Kidney tubule cell (primary cell): ENCODE measurements at regions not wholly inside any gene's neighbourhood (a gene's known extent, or its start where the extent isn't known, plus 50 kb on each side); places are given as distances from the start of the nearest gene placed in this dataset.
A peak's percentile ranks its signal among the peaks of the same experiment; 100 is the strongest.
"Not testable (repeated sequence)": the region's sequence is repeated elsewhere in the genome, so short reads cannot be mapped to it uniquely, and the experiment has no call there.

ENCODE experiments used
- DNase-seq: peaks from one replicate; pipeline ENCODE4 v3.0.0-alpha.2; 2018; ENCODE audit warnings: low spot score

GRCh38 chr15:35209838-35210237 is 124.7 kb upstream of the NANOGP8 start:
- peak; percentile 41 for DNase-seq

- DNase-seq = no peak
Observed at GRCh38 chr15:35208353-35208752, 123.3 kb upstream of the NANOGP8 start.

GRCh38 chr15:35206060-35206675 is 121.1 kb upstream of the NANOGP8 start:
- DNase-seq = peak; percentile 16

- DNase-seq = no peak
Observed at GRCh38 chr15:35198197-35198596, 113.1 kb upstream of the NANOGP8 start.

- DNase-seq = no peak
Observed at GRCh38 chr15:35197754-35198153, 112.7 kb upstream of the NANOGP8 start.

GRCh38 chr15:35197306-35197705 is 112.2 kb upstream of the NANOGP8 start:
- no peak for DNase-seq

GRCh38 chr15:35196273-35196672 is 111.2 kb upstream of the NANOGP8 start:
- no peak for DNase-seq

GRCh38 chr15:35195649-35196048 is 110.6 kb upstream of the NANOGP8 start:
- no peak for DNase-seq

GRCh38 chr15:35195031-35195430 is 109.9 kb upstream of the NANOGP8 start:
- DNase-seq = no peak

- DNase-seq = peak; percentile 43
Observed at GRCh38 chr15:35194296-35194695, 109.2 kb upstream of the NANOGP8 start.

- no peak for DNase-seq
Observed at GRCh38 chr15:35191783-35192182, 106.7 kb upstream of the NANOGP8 start.

GRCh38 chr15:35186346-35186745 is 101.3 kb upstream of the NANOGP8 start:
- DNase-seq = no peak

- DNase-seq = no peak
Observed at GRCh38 chr15:35184646-35185045, 99.6 kb upstream of the NANOGP8 start.

- DNase-seq = no peak
Observed at GRCh38 chr15:35182841-35183479, 97.9 kb upstream of the NANOGP8 start.

GRCh38 chr15:35181538-35181937 is 96.4 kb upstream of the NANOGP8 start:
- DNase-seq = peak; percentile 16

GRCh38 chr15:35179739-35180138 is 94.6 kb upstream of the NANOGP8 start:
- DNase-seq = no peak

- DNase-seq = not testable (repeated sequence)
Observed at GRCh38 chr15:35178186-35178585, 93.1 kb upstream of the NANOGP8 start.

- DNase-seq = no peak
Observed at GRCh38 chr15:35174948-35175347, 89.9 kb upstream of the NANOGP8 start.

- no peak for DNase-seq
Observed at GRCh38 chr15:35173444-35174118, 88.5 kb upstream of the NANOGP8 start.

- DNase-seq = no peak
Observed at GRCh38 chr15:35170207-35170606, 85.1 kb upstream of the NANOGP8 start.

- peak; percentile 15 for DNase-seq
Observed at GRCh38 chr15:35168464-35168863, 83.4 kb upstream of the NANOGP8 start.

- DNase-seq = no peak
Observed at GRCh38 chr15:35167675-35168074, 82.6 kb upstream of the NANOGP8 start.

- no peak for DNase-seq
Observed at GRCh38 chr15:35166730-35167359, 81.8 kb upstream of the NANOGP8 start.
